Lower lobe of right lung (tissue), 2 donors: ENCODE measurements at regions not wholly inside any gene's neighbourhood (a gene's known extent, or its start where the extent isn't known, plus 50 kb on each side); places are given as distances from the start of the nearest gene placed in this dataset.
"Not testable (repeated sequence)": the region's sequence is repeated elsewhere in the genome, so short reads cannot be mapped to it uniquely, and the experiment has no call there.

Experiments used
- ATAC-seq, 2 donors: fragments of 200-7000 bp; cut with Tn5 transposase; one replicate each; pipeline ENCODE4 v1.9.1; 2020 to 2022; ENCODE audit warnings: mild to moderate bottlenecking in 2 of 2, moderate library complexity in 2 of 2
- DNase-seq: peaks from one replicate; pipeline ENCODE4 v3.0.0-alpha.2; 2020
- H3K27ac ChIP-seq: fragments of 200-600 bp; one replicate; pipeline ENCODE4 v1.8.0; 2022
- H3K27me3 ChIP-seq: fragments of 200-600 bp; one replicate; pipeline ENCODE4 v1.8.0; 2022; ENCODE audit warnings: low read depth
- H3K36me3 ChIP-seq: fragments of 200-600 bp; one replicate; pipeline ENCODE4 v1.8.0; 2022; ENCODE audit warnings: mild to moderate bottlenecking
- H3K4me1 ChIP-seq: fragments of 200-600 bp; one replicate; pipeline ENCODE4 v1.8.0; 2022
- H3K4me3 ChIP-seq: fragments of 200-600 bp; one replicate; pipeline ENCODE4 v1.8.0; 2022; ENCODE audit warnings: mild to moderate bottlenecking
- H3K9me3 ChIP-seq: fragments of 200-600 bp; one replicate; pipeline ENCODE4 v1.8.0; 2022
- CTCF ChIP-seq: fragments of 200-600 bp; IDR thresholded peaks from one replicate; pipeline ENCODE4 v1.8.0; 2022; ENCODE audit warnings: antibody characterized with exemption, mild to moderate bottlenecking
- intact Hi-C: fragments of 100-400 bp; cut with DNase I; formaldehyde crosslinking; loops from one replicate; pipeline ENCODE4 v1.11.0; 2022
- donor health status: DM: no; HTN: yes; CAD: no; lungs with severe emphysema.

GRCh38 chrX:80508083-80508482 is 87.8 kb downstream of the TENT5D start:
- H3K36me3 ChIP-seq, H3K4me3 ChIP-seq, DNase-seq, H3K4me1 ChIP-seq, intact Hi-C loops, H3K27ac ChIP-seq, H3K27me3 ChIP-seq, ATAC-seq, H3K9me3 ChIP-seq: not testable (repeated sequence)

- no peaks in the 10 kb centered on the region for H3K9me3 ChIP-seq
- no peaks in the 10 kb centered on the region for H3K27me3 ChIP-seq
- TF ChIP-seq CTCF, result no peak
- no peaks in the 10 kb centered on the region for H3K4me1 ChIP-seq
- no peaks in the 10 kb centered on the region for H3K36me3 ChIP-seq
- DNase-seq, result no peak
- H3K27ac ChIP-seq, result no peak overlapping the region
- ATAC-seq, result peak in 1 of 2 donors; percentile 24
- intact Hi-C loops, result no loop called here
- H3K4me3 ChIP-seq, result no peak overlapping the region
These were observed 91.9 kb downstream of the TENT5D start for GRCh38 chrX:80511969-80512760.

GRCh38 chrX:80512924-80513323 is 92.7 kb downstream of the TENT5D start:
- DNase-seq (no peak), ATAC-seq (no peak)
- Histone ChIP-seq H3K27ac (no peak overlapping the region), H3K9me3 (no peaks in the 10 kb centered on the region), H3K4me3 (no peak overlapping the region), H3K36me3 (no peaks in the 10 kb centered on the region), H3K4me1 (no peaks in the 10 kb centered on the region), H3K27me3 (no peaks in the 10 kb centered on the region)
- TF ChIP-seq CTCF, result no peak
- intact Hi-C loops, result no loop called here

- DNase-seq (no peak), ATAC-seq (no peak)
These were observed 93.4 kb downstream of the TENT5D start for GRCh38 chrX:80513625-80514024.

GRCh38 chrX:80537096-80537495 is 116.8 kb downstream of the TENT5D start:
- Histone ChIP-seq H3K9me3 (no peaks in the 10 kb centered on the region), H3K36me3 (no peaks in the 10 kb centered on the region), H3K27ac (no peak overlapping the region), H3K4me3 (no peak overlapping the region), H3K4me1 (no peaks in the 10 kb centered on the region), H3K27me3 (no peaks in the 10 kb centered on the region)
- DNase-seq (no peak), ATAC-seq (no peak)
- no peak for TF ChIP-seq CTCF
- intact Hi-C loops, result no loop called here

More at GRCh38 chrX:80513625-80514024, 93.4 kb downstream of the TENT5D start:
- H3K36me3 ChIP-seq, result no peaks in the 10 kb centered on the region
- no peaks in the 10 kb centered on the region for H3K4me1 ChIP-seq
- intact Hi-C loops, result no loop called here
- TF ChIP-seq CTCF, result no peak
- no peak overlapping the region for H3K4me3 ChIP-seq
- no peak overlapping the region for H3K27ac ChIP-seq
- no peaks in the 10 kb centered on the region for H3K27me3 ChIP-seq
- no peaks in the 10 kb centered on the region for H3K9me3 ChIP-seq

GRCh38 chrX:80550722-80551121 is 130.5 kb downstream of the TENT5D start:
- no peak overlapping the region for H3K4me3 ChIP-seq
- no peaks in the 10 kb centered on the region for H3K36me3 ChIP-seq
- intact Hi-C loops, result no loop called here
- H3K27ac ChIP-seq, result no peak overlapping the region
- H3K27me3 ChIP-seq, result no peaks in the 10 kb centered on the region
- TF ChIP-seq CTCF, result no peak
- H3K9me3 ChIP-seq, result no peaks in the 10 kb centered on the region
- no peaks in the 10 kb centered on the region for H3K4me1 ChIP-seq
- DNase-seq (no peak), ATAC-seq (no peak)
